Fibroblast of lung (primary cell): ENCODE measurements at regions not wholly inside any gene's neighbourhood (a gene's known extent, or its start where the extent isn't known, plus 50 kb on each side); places are given as distances from the start of the nearest gene placed in this dataset.

Source experiments
- DNase-seq, 2 donors: peaks; one replicate each; pipeline versions ENCODE4 v3.0.0 to v3.0.0-alpha.2; 2010; ENCODE audit warnings: low read depth in 2 of 2
- H2AFZ ChIP-seq: 2 replicates; pipeline ENCODE4 v1.5.1; 2012; ENCODE audit warnings: low read length, control low read depth, inconsistent platforms
- H3K27ac ChIP-seq: 2 replicates; pipeline ENCODE4 v1.5.1; 2011; ENCODE audit warnings: low read length, control low read depth; ENCODE audit not compliant: insufficient read depth
- H3K27me3 ChIP-seq: 2 replicates; pipeline ENCODE4 v1.5.1; 2011; ENCODE audit warnings: mild to moderate bottlenecking, low read length; ENCODE audit not compliant: control insufficient read depth, insufficient read depth
- H3K36me3 ChIP-seq: 2 replicates; pipeline ENCODE4 v1.5.1; 2011; ENCODE audit warnings: low read length; ENCODE audit not compliant: control insufficient read depth, insufficient read depth
- H3K4me1 ChIP-seq: 2 replicates; pipeline ENCODE4 v1.5.1; 2011; ENCODE audit warnings: low read length; ENCODE audit not compliant: control insufficient read depth, insufficient read depth; ENCODE audit errors: extremely low read depth
- H3K4me2 ChIP-seq: 2 replicates; pipeline ENCODE4 v1.5.1; 2011; ENCODE audit warnings: low read length, control low read depth; ENCODE audit not compliant: insufficient read depth; ENCODE audit errors: extremely low read depth
- H3K4me3 ChIP-seq, 4 experiments: fragments of 200-600 bp in 1 of 4; sonication (generic) in 1 of 4; replicated peaks in 1 of 4; 2 replicates each; pipeline ENCODE4 v1.5.1; 2011 to 2016; ENCODE audit warnings: low read length in 4 of 4, low read depth in 3 of 4, mild to moderate bottlenecking in 3 of 4, control low read depth in 2 of 4, inconsistent platforms in 1 of 4, mixed read lengths in 1 of 4; ENCODE audit not compliant: insufficient read depth in 1 of 4; ENCODE audit errors: control extremely low read depth in 1 of 4
- H3K79me2 ChIP-seq: 2 replicates; pipeline ENCODE4 v1.5.1; 2012; ENCODE audit warnings: mild to moderate bottlenecking, low read length, inconsistent platforms; ENCODE audit not compliant: control insufficient read depth, insufficient read depth
- H3K9ac ChIP-seq: 2 replicates; pipeline ENCODE4 v1.5.1; 2011; ENCODE audit warnings: mild to moderate bottlenecking, low read length, control low read depth; ENCODE audit not compliant: insufficient read depth
- H3K9me3 ChIP-seq: 2 replicates; pipeline ENCODE4 v1.5.1; 2012; ENCODE audit warnings: low read depth, low read length; ENCODE audit not compliant: control insufficient read depth, insufficient read depth
- H4K20me1 ChIP-seq: 2 replicates; pipeline ENCODE4 v1.5.1; 2011; ENCODE audit warnings: low read length; ENCODE audit not compliant: control insufficient read depth, insufficient read depth; ENCODE audit errors: extremely low read depth
- EZH2 ChIP-seq: IDR thresholded peaks from 2 replicates; pipeline ENCODE4 v1.5.1; 2012; ENCODE audit warnings: low read length, control low read depth, mild to moderate bottlenecking; ENCODE audit errors: missing control alignments
- TF ChIP-seq, protein P1 (sequence below), 2 donors: IDR thresholded peaks in 1 of 2; conservative IDR thresholded peaks in 1 of 2; 1 replicate in 1 of 2; 2 replicates in 1 of 2; pipeline ENCODE4 v1.5.1; 2011 to 2012; ENCODE audit warnings: low read length in 2 of 2, control low read depth in 1 of 2, inconsistent platforms in 1 of 2, low read depth in 1 of 2, mild to moderate bottlenecking in 1 of 2

DNA sequence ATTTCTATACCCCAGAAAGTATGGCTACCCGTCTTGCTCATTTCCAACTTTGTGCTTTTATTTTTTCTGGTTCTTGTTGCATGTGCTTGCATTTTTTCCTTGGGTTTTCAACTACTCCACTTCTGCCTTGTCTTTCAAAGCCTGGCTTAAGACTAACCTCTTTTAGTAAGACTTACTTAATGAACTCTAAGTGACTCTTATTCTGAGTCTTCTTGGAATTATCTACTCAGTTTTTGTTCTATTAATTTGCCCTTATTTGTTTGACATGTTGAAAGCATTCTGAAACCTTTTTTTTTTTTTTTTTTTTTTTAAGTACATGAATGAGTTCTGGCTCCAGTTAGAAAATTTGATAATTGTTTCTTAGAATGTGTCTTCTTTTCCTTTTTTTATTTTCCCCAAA, 74.8 kb downstream of the SLIT2 start:
- H2AFZ ChIP-seq = no peak overlapping the region

DNA sequence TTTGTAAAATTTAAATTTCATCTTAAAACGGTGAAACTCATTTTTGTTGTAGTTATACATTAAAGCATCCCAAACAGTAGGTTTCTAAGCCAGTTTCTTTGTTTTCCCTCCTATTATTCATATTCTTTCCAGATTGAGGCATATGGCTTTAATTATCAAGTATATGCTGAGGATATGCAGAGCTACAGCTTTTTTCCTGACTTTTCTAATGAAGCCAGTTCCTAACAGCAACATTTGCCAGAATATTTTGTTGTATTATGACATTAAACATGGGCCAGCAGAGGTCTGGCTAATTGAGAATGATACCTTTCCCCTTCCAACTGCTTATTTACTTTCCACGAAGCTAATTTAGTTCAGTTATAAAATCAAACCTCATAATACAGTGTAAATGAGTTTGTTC, 75.3 kb downstream of the SLIT2 start:
- H3K4me1 ChIP-seq = peaks cover 3% of the 10 kb centered on the region
- H3K27me3 ChIP-seq = no peaks in the 10 kb centered on the region
- H2AFZ ChIP-seq = no peak overlapping the region
- peak in 1 of 2 donors; percentile 38 for DNase-seq
- H3K27ac ChIP-seq = no peak overlapping the region
- H3K4me2 ChIP-seq = no peak overlapping the region
- no peaks in the 10 kb centered on the region for H4K20me1 ChIP-seq
- no peak overlapping the region for H3K4me3 ChIP-seq
- H3K36me3 ChIP-seq = no peaks in the 10 kb centered on the region
- no peak for TF ChIP-seq EZH2
- TF ChIP-seq, protein P1, sequence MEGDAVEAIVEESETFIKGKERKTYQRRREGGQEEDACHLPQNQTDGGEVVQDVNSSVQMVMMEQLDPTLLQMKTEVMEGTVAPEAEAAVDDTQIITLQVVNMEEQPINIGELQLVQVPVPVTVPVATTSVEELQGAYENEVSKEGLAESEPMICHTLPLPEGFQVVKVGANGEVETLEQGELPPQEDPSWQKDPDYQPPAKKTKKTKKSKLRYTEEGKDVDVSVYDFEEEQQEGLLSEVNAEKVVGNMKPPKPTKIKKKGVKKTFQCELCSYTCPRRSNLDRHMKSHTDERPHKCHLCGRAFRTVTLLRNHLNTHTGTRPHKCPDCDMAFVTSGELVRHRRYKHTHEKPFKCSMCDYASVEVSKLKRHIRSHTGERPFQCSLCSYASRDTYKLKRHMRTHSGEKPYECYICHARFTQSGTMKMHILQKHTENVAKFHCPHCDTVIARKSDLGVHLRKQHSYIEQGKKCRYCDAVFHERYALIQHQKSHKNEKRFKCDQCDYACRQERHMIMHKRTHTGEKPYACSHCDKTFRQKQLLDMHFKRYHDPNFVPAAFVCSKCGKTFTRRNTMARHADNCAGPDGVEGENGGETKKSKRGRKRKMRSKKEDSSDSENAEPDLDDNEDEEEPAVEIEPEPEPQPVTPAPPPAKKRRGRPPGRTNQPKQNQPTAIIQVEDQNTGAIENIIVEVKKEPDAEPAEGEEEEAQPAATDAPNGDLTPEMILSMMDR (conservative IDR thresholded peaks at IDR 0.05 in 1 of 2, IDR thresholded peaks at IDR 0.05 in 1 of 2; ENCODE audit: low read depth in 1 of 2, low read length in 2 of 2) = no peak
- no peaks in the 10 kb centered on the region for H3K79me2 ChIP-seq
- H3K9ac ChIP-seq = no peak overlapping the region
- no peaks in the 10 kb centered on the region for H3K9me3 ChIP-seq

More for the DNA sequence above, 74.8 kb downstream of the SLIT2 start:
- Histone ChIP-seq H3K9ac (no peak overlapping the region), H3K4me1 (peaks cover 3% of the 10 kb centered on the region), H3K4me2 (no peak overlapping the region), H3K79me2 (no peaks in the 10 kb centered on the region), H4K20me1 (no peaks in the 10 kb centered on the region), H3K27me3 (no peaks in the 10 kb centered on the region), H3K36me3 (no peaks in the 10 kb centered on the region), H3K27ac (no peak overlapping the region), H3K9me3 (no peaks in the 10 kb centered on the region), H3K4me3 (no peak overlapping the region)
- no peak for DNase-seq
- TF ChIP-seq, protein P1 (conservative IDR thresholded peaks at IDR 0.05 in 1 of 2, IDR thresholded peaks at IDR 0.05 in 1 of 2; ENCODE audit: low read depth in 1 of 2, low read length in 2 of 2) = no peak
- TF ChIP-seq EZH2 = no peak

DNA sequence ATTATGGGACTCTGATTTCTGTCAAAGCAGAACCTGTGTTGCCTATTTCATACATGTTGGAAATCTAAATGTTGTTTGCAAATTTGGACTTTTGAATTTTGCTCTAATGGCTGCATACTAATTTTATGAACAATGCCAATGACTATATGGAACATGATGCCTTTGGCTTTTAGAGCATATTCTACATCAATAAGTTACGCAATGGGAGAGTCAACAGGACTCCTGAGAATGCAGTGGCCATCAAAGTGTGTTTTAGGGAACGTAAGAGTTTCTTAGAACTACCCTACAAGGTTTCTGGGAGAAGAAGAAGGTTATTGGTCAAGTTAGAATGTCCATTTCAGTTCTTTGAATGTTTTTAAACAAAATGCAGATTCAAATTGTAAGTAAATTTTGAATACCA, 76.1 kb downstream of the SLIT2 start:
- H2AFZ ChIP-seq = no peak overlapping the region
- H3K36me3 ChIP-seq = no peaks in the 10 kb centered on the region
- H3K79me2 ChIP-seq = no peaks in the 10 kb centered on the region
- H4K20me1 ChIP-seq = no peaks in the 10 kb centered on the region
- TF ChIP-seq EZH2 = no peak
- TF ChIP-seq, protein P1 (conservative IDR thresholded peaks at IDR 0.05 in 1 of 2, IDR thresholded peaks at IDR 0.05 in 1 of 2; ENCODE audit: low read depth in 1 of 2, low read length in 2 of 2) = no peak
- DNase-seq = no peak
- no peak overlapping the region for H3K4me2 ChIP-seq
- H3K4me1 ChIP-seq = peaks cover 3% of the 10 kb centered on the region
- no peaks in the 10 kb centered on the region for H3K9me3 ChIP-seq
- H3K4me3 ChIP-seq = no peak overlapping the region
- H3K27ac ChIP-seq = no peak overlapping the region
- H3K9ac ChIP-seq = no peak overlapping the region
- H3K27me3 ChIP-seq = no peaks in the 10 kb centered on the region
